C4-2B (cell line): ENCODE measurements at regions not wholly inside any gene's neighbourhood (a gene's known extent, or its start where the extent isn't known, plus 50 kb on each side); places are given as distances from the start of the nearest gene placed in this dataset.

Experiments used
- H3K27ac ChIP-seq: fragments of 450-650 bp; 2 replicates; pipeline ENCODE4 v1.5.1; 2017
- ZFX ChIP-seq: fragments of 450-650 bp; IDR thresholded peaks from 2 replicates; pipeline ENCODE4 v1.6.1; 2017
- TF ChIP-seq, protein P1 (sequence below): fragments of 450-650 bp; conservative IDR thresholded peaks from 2 replicates; pipeline ENCODE4 v1.5.1; 2017; ENCODE audit warnings: mild to moderate bottlenecking

DNA sequence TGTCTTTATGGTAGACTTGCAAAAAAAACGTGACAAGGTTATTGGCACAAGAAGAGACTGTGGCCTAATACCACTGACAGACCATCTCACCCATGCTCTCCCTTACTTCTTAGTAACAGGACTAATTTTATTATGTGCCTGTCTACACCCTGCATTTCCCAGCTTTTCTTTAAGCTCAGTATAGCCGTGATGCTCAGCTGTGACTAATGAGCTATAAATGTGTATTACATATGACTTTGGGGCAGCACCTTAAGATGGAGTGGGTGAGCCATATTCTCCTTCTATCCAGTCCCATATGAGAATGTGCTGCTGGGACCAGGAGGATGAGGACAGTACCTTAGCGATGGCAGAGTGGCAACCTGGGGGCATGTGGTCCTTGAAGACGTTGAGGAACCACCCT lies 293.5 kb downstream of the RNF144A start:
- TF ChIP-seq, protein P1, sequence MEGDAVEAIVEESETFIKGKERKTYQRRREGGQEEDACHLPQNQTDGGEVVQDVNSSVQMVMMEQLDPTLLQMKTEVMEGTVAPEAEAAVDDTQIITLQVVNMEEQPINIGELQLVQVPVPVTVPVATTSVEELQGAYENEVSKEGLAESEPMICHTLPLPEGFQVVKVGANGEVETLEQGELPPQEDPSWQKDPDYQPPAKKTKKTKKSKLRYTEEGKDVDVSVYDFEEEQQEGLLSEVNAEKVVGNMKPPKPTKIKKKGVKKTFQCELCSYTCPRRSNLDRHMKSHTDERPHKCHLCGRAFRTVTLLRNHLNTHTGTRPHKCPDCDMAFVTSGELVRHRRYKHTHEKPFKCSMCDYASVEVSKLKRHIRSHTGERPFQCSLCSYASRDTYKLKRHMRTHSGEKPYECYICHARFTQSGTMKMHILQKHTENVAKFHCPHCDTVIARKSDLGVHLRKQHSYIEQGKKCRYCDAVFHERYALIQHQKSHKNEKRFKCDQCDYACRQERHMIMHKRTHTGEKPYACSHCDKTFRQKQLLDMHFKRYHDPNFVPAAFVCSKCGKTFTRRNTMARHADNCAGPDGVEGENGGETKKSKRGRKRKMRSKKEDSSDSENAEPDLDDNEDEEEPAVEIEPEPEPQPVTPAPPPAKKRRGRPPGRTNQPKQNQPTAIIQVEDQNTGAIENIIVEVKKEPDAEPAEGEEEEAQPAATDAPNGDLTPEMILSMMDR: no peak
- TF ChIP-seq ZFX: no peak
- no peak overlapping the region for H3K27ac ChIP-seq

DNA sequence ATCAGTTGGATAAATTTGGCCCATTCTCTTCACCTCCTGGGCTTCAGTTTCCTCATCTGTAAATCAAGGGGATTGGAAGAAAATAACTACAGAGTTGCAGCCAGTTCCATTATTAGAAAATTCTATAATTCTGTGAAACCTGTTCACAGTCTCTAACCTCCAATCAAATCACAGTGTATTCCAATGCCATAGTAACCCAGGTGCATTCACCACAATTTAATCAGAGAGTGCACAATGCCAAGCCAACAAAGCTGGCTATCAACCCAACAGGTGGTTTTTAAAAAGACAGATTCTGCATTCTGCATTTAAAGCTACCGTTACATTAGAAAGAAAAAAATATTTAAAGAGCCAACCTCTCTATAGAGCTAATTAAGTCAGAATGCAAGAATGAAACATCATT lies 308.6 kb downstream of the RNF144A start:
- TF ChIP-seq ZFX: no peak
- TF ChIP-seq, protein P1: no peak
- no peak overlapping the region for H3K27ac ChIP-seq

DNA sequence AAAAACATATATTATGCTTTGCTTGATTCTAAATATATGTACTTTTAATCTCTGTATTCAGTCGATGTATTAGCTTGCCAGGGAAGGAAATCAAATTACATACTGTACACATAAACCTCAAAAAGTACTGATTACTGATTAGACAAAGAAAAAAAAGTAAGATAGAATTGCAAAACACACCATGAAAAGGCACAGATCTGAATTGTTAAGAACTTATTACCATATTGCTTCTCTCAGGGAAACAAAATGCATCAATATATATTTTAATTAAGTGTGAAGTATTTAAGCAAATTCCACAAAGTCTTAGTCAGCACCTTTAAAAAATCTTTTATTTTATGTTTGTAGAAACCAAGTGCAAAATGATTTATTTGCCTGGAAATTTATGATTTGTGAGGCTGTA lies 309.3 kb downstream of the RNF144A start:
- H3K27ac ChIP-seq: no peak overlapping the region
- TF ChIP-seq, protein P1: no peak
- TF ChIP-seq ZFX: no peak

DNA sequence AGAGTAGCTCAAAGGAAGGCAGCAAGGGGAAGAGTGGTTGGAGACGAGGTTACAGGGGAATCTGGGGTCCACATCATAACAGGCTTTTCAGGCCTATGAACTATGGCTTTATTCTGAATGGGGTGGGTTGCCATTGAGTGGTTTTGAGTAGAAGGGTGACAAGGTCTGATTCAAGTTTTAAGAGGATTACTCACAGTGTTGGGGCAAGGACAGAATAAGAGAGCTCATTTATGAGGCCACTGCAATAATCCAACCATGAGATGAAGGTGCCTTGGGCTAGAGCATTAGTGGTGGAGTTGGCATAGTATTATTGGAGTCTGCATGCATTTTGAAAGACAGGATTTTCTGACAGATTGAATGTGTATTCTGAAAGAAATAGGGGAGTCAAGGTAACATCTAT lies 315.9 kb downstream of the RNF144A start:
- H3K27ac ChIP-seq: no peak overlapping the region
- no peak for TF ChIP-seq ZFX
- TF ChIP-seq, protein P1: no peak

DNA sequence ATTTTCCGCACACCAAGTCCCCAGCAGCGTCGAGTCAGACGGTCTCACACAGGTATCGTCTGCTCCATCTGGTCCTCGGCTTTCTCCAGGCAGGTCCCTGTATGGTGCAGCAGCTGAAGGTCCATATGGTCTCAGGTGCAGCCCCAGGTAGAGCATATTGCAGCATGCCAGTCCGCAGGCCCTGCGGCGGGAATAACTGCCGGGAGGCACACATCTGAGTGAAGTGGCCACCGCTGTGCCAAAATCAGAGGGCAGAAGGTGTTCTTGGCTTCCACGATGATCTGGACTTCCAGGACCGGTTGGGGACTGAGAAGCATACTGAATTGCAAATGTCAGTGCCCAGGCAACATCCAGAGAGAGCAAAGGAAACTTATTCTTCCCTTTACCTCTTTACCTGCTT lies 320.3 kb downstream of the RNF144A start:
- no peak for TF ChIP-seq ZFX
- no peak overlapping the region for H3K27ac ChIP-seq

DNA sequence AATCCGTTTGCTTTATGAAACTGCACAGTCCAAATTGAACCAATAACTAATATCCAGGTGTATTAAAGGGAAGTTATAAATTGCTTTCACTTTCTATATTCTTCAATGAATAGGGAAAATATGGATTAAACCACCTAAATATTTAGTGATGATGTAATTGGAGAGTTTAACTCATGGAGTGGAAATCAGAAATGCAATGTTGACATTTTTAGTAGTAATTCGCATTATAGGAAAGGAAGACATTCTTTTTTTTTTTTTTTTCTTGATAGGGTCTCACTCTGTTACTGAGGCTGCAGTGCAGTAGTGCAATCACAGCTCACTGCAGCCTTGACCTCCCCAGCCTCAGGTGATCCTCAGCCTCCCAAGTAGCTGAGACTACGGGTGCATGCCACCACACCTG lies 321.9 kb downstream of the RNF144A start:
- H3K27ac ChIP-seq: no peak overlapping the region
- TF ChIP-seq ZFX: no peak
- TF ChIP-seq, protein P1: no peak

DNA sequence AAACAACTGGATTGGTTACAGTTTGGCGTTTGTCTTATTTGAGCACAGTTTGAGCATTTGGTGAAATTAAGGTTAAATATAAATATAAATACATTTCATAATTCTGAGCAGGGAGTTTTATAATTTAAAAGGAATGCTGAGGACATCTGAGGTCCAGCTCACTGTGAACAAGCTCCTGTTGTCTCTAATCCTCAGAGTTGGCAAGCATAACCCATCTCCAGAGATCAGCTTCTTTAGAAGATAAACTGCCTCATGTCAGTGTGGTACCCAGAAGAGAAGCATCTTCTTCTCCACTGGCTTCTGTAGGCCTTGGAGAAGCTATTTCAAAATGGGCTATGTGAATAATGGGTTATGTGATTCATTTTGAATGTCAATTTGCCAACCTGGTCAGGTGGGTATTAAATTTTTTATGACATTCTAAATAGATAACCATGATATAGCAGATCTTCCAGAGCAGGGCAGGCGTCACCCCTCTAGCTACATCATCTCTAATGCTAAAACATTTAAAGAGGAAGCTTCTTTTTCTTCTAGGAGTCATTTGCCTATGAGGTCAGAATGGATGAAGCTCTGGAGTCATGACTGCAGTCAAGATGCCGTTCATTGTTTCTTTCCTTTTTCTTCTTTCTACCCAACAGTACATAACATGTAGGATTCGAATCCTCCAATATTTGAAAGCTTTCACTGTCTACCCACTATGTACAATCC lies 324.0 kb downstream of the RNF144A start:
- H3K27ac ChIP-seq: no peak overlapping the region
- no peak for TF ChIP-seq ZFX
- TF ChIP-seq, protein P1: no peak

DNA sequence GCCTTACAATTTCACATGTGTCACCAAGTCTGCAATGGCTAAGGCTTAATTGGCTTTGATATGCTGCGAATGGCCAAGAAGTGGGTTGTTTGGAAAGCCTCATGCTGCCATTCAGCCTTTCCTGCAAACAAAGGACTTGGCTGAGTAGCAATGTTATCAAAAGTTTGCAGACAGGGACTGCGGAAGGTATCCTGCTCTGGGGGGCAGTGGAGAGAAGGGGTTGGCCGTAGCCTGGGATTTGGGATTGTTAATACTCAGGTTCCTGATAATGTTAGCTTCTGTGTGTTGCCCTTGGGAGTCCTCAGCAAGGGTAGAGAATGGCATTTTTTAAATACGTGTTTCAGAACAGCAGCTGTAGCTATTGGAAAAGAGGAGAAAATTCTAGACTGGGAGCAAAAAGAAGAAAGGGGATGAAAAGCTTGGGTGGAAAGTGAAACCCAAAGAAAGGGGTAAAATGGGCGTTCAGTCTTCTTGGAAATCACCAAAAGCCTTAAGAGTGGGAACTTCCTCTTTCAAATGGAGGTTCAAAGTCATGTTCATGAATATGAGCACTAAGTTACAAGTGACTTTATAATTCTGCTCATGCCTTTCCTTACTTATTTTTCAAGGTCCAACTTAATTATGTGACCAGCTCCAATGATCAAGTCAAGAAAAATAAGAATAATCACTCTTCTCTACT lies 325.1 kb downstream of the RNF144A start:
- TF ChIP-seq, protein P1: no peak
- no peak for TF ChIP-seq ZFX
- no peak overlapping the region for H3K27ac ChIP-seq
